D721Med (cell line): ENCODE measurements at regions not wholly inside any gene's neighbourhood (a gene's known extent, or its start where the extent isn't known, plus 50 kb on each side); places are given as distances from the start of the nearest gene placed in this dataset.

Experiments
- DNase-seq: peaks from one replicate; pipeline ENCODE4 v3.0.0; 2011; ENCODE audit warnings: low spot score; ENCODE audit not compliant: insufficient read length
- FAIRE-seq: peaks from 2 replicates; lab custom pipeline; 2011; peaks lifted over from hg19 to GRCh38; lab: Jason Lieb, UNC
- TF ChIP-seq, protein P1 (sequence below): IDR thresholded peaks from 2 replicates; pipeline ENCODE4 v1.5.1; 2012; ENCODE audit warnings: mild to moderate bottlenecking, control low read depth; ENCODE audit not compliant: insufficient read depth; ENCODE audit errors: missing control alignments

DNA sequence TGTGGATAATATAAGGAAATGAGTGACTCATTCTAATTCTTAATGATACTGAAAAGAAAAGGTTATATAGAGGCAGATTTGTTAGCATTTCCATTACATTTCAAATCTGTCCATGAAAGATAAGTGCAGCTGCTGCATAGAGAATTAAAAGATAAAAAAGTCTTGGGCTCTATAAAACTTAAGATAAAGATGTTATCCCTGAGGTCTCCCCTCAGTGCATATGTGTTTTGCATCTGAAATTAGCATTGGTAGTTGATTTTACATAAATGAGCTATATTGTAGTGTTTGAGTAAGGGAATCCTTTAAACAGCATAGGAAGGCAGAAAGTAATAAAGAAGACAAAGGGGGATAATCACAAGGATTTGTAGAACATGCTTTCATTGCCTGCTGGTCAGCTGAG lies 206.2 kb downstream of the FSCB start:
- DNase-seq: no peak
- TF ChIP-seq, protein P1, sequence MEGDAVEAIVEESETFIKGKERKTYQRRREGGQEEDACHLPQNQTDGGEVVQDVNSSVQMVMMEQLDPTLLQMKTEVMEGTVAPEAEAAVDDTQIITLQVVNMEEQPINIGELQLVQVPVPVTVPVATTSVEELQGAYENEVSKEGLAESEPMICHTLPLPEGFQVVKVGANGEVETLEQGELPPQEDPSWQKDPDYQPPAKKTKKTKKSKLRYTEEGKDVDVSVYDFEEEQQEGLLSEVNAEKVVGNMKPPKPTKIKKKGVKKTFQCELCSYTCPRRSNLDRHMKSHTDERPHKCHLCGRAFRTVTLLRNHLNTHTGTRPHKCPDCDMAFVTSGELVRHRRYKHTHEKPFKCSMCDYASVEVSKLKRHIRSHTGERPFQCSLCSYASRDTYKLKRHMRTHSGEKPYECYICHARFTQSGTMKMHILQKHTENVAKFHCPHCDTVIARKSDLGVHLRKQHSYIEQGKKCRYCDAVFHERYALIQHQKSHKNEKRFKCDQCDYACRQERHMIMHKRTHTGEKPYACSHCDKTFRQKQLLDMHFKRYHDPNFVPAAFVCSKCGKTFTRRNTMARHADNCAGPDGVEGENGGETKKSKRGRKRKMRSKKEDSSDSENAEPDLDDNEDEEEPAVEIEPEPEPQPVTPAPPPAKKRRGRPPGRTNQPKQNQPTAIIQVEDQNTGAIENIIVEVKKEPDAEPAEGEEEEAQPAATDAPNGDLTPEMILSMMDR: no peak
- FAIRE-seq: no peak

DNA sequence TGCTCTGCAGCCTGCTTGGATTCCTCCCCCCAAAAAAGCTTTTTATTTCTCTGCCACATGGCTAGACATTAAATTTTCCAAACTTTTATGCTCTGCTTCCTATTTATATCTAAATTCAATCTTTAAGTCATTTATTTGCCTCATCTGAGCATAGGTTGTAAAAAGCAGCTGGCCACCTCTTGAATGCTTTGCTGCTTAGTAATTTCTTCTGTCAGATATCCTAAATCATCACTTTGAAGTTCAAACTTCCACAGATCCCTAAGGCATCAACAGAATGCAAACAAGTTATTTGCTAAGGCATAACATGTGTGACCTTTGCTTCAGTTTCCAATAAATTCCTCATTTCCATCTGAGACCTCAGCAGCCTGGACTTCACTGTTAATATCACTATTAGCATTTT lies 209.6 kb downstream of the FSCB start:
- no peak for FAIRE-seq
- TF ChIP-seq, protein P1: no peak
- no peak for DNase-seq

DNA sequence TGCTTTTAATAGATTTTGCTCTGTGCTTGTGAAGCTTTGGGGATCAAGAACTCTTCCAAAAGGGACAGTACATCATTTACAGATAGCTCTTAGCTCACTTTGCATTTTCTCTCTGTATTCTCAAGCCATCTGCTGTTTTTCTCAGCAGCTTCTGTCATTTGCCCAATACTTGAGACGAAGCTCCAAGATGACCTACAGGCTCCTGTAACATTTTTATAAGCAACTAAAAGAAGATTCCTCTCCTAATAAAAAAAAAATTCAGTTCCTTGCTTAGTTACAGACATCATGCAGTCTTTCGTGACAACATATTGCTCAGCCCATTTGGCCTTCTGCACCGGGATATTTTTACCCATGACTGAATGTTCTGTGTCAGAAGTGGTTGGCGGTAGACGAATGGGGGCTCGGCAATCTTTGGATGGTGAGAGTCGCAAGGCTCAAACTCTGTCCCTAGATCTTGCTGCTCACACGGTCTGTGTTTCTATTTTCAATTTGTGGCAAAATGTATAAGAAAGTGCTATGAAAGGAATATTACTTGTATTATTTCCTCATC lies 215.6 kb downstream of the FSCB start:
- TF ChIP-seq, protein P1: no peak
- DNase-seq (no peak), FAIRE-seq (no peak)

DNA sequence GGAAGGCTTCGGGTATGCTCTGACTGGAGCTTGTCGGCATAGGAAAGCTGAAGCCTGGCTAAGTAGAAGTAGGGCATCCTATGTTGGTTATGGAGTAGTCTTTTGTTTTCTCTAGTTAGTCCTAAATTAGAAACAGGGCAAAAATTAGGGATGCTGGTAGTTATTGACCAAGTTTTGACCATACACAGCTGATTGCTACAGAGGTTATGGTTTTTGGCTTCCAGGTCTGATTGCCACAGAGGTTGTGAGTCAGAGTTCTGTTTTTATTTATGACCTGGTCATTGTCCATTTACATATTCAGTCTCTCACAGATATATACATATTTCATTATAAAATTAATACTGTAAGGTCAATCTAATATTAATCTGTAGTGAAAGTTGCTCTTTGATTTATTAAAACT lies 219.2 kb downstream of the FSCB start:
- no peak for FAIRE-seq

DNA sequence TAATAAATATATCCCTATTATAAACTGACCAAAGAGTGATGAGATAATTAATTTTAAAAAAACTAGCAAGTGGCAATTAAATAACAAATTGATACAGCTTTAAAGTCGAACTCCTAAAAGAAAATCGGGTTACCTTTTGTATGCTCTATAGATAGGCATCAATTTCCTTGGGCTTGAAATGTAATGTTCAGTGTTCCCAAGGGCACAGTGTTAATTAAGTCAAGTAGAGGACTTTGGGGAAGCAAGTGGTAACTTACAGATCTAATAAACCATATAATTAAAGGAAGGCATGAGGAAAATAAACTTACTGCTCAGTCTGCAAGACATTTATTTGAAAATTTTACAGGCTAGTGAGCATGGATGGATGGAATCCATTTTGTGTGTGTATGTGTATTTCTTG lies 220.9 kb downstream of the FSCB start:
- TF ChIP-seq, protein P1: no peak
- no peak for FAIRE-seq
- no peak for DNase-seq

More for the DNA sequence above, 219.2 kb downstream of the FSCB start:
- DNase-seq: no peak
- TF ChIP-seq, protein P1: no peak

DNA sequence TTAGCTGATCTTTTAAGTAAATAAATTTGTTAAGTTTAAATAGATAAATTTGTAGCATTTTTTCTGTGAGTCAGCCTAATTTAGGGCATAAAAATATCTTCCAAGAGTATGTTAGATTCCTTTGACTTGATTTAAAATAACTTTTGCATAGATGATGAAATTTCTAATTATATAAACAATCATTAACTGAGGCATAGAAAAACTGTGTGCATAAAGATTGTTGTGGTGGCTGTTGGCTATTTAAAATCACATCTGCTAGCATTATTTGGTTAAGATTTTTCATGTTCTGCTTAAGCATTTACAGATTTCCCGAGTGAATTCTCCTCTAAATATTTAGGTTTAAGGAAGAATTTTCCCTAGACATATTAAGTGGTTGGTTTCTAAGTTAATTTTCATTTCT lies 223.2 kb downstream of the FSCB start:
- TF ChIP-seq, protein P1: no peak
- DNase-seq (no peak), FAIRE-seq (no peak)

DNA sequence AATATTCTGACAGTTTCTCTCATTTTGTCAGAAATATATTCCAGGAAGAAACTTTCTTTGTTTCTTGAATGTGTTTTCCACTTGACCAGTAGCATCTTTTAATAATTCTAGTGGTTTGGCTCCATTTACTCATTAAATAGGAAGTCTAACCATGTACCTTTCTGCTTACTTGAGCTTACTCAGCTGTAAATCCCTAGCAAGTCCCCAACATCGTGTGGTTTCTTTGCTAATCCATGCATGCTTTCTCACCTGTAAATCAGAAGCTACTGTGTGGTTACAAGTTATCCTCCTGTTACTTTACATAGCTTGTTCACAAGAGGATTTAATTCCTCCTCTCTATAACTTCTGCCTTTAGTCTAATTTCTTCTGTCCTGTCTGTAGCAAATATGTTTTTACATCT lies 227.7 kb downstream of the FSCB start:
- FAIRE-seq (peak; percentile 25), DNase-seq (no peak)
- TF ChIP-seq, protein P1: no peak
